ENCODE measurements at regions not wholly inside any gene's neighbourhood (a gene's known extent, or its start where the extent isn't known, plus 50 kb on each side); places are given as distances from the start of the nearest gene placed in this dataset.

GRCh38 chr10:10891124-10892082, 126.3 kb upstream of the CELF2 start:
- TF ChIP-seq SNAI2 (CRISPR knock-in tag; IDR thresholded peaks at IDR 0.05), result no peak
- TF ChIP-seq ESRRG (CRISPR knock-in tag; IDR thresholded peaks at IDR 0.05), result no peak
- no peak for TF ChIP-seq GLIS3 (CRISPR knock-in tag; IDR thresholded peaks at IDR 0.05)
- TF ChIP-seq POU6F1 (CRISPR knock-in tag; IDR thresholded peaks at IDR 0.05; ENCODE audit: borderline replicate concordance, low read depth), result no peak
- TF ChIP-seq CSRNP3 (CRISPR knock-in tag; IDR thresholded peaks at IDR 0.05), result no peak
- TF ChIP-seq CSDC2 (CRISPR knock-in tag; IDR thresholded peaks at IDR 0.05), result no peak
- no peak for TF ChIP-seq ISL1 (CRISPR knock-in tag; IDR thresholded peaks at IDR 0.05)
- no peak for TF ChIP-seq ZNF70 (CRISPR knock-in tag; IDR thresholded peaks at IDR 0.05)
- TF ChIP-seq RARB (CRISPR knock-in tag; IDR thresholded peaks at IDR 0.05), result no peak
- TF ChIP-seq ZNF8 (CRISPR knock-in tag; IDR thresholded peaks at IDR 0.05), result no peak
- TF ChIP-seq TCF4 (CRISPR knock-in tag; IDR thresholded peaks at IDR 0.05; ENCODE audit: borderline replicate concordance), result no peak
- TF ChIP-seq ARNTL (CRISPR knock-in tag; IDR thresholded peaks at IDR 0.05; ENCODE audit: borderline replicate concordance, low read depth), result no peak
- TF ChIP-seq OSR1 (CRISPR knock-in tag; IDR thresholded peaks at IDR 0.05), result no peak
- TF ChIP-seq TSHZ2 (CRISPR knock-in tag; IDR thresholded peaks at IDR 0.05), result no peak
- TF ChIP-seq BACH2 (CRISPR knock-in tag; IDR thresholded peaks at IDR 0.05; ENCODE audit: borderline replicate concordance), result no peak
- no peak for TF ChIP-seq ZC3H10 (CRISPR knock-in tag; IDR thresholded peaks at IDR 0.05)
- TF ChIP-seq PATZ1 (CRISPR knock-in tag; IDR thresholded peaks at IDR 0.05; ENCODE audit: borderline replicate concordance), result no peak
- TF ChIP-seq ZNF565 (CRISPR knock-in tag; conservative IDR thresholded peaks at IDR 0.05; ENCODE audit: low read depth), result no peak
- no peak for TF ChIP-seq ZFP3 (CRISPR knock-in tag; IDR thresholded peaks at IDR 0.05)
- ATAC-seq, result no peak

- TF ChIP-seq GLIS3 (CRISPR knock-in tag; IDR thresholded peaks at IDR 0.05) (no peak), TOX (CRISPR knock-in tag; IDR thresholded peaks at IDR 0.05; ENCODE audit: borderline replicate concordance) (no peak), ZNF565 (CRISPR knock-in tag; conservative IDR thresholded peaks at IDR 0.05; ENCODE audit: low read depth) (no peak), PPARA (CRISPR knock-in tag; IDR thresholded peaks at IDR 0.05; ENCODE audit: borderline replicate concordance) (no peak), BACH2 (CRISPR knock-in tag; IDR thresholded peaks at IDR 0.05; ENCODE audit: borderline replicate concordance) (no peak), PATZ1 (CRISPR knock-in tag; IDR thresholded peaks at IDR 0.05; ENCODE audit: borderline replicate concordance) (no peak), ARNTL (CRISPR knock-in tag; IDR thresholded peaks at IDR 0.05; ENCODE audit: borderline replicate concordance, low read depth) (no peak), ZNF8 (CRISPR knock-in tag; IDR thresholded peaks at IDR 0.05) (no peak), CSRNP3 (CRISPR knock-in tag; IDR thresholded peaks at IDR 0.05) (no peak), ISL1 (CRISPR knock-in tag; IDR thresholded peaks at IDR 0.05) (no peak)
- no peak for ATAC-seq
Observed at GRCh38 chr10:10892290-10892875, 125.3 kb upstream of the CELF2 start.
